SK-N-SH (cell line): ENCODE measurements at regions not wholly inside any gene's neighbourhood (a gene's known extent, or its start where the extent isn't known, plus 50 kb on each side); places are given as distances from the start of the nearest gene placed in this dataset.

ENCODE experiments used
- CTCF ChIP-seq: fragments of 200-600 bp; sonication (generic); IDR thresholded peaks from 2 replicates; pipeline ENCODE4 v1.6.1; 2017; ENCODE audit warnings: antibody characterized with exemption, mild to moderate bottlenecking, moderate library complexity
- POLR2AphosphoS5 ChIP-seq: IDR thresholded peaks from 2 replicates; pipeline ENCODE4 v1.6.1; 2012; ENCODE audit warnings: low read depth, low read length
- RAD21 ChIP-seq: IDR thresholded peaks from 2 replicates; pipeline ENCODE4 v1.6.1; 2012; ENCODE audit warnings: mild to moderate bottlenecking, low read length
- TAF1 ChIP-seq: IDR thresholded peaks from 2 replicates; pipeline ENCODE4 v1.6.1; 2012; ENCODE audit warnings: low read depth, mild to moderate bottlenecking, low read length, moderate library complexity, borderline replicate concordance
- TEAD4 ChIP-seq: IDR thresholded peaks from 2 replicates; pipeline ENCODE4 v1.4.0; 2012; ENCODE audit warnings: mild to moderate bottlenecking, borderline replicate concordance; ENCODE audit not compliant: insufficient read depth
- USF1 ChIP-seq: IDR thresholded peaks from 2 replicates; pipeline ENCODE4 v1.4.0; 2012; ENCODE audit warnings: low read depth, borderline replicate concordance

- TF ChIP-seq TEAD4 = no peak
- no peak for TF ChIP-seq TAF1
- TF ChIP-seq POLR2AphosphoS5 = no peak
- no peak for TF ChIP-seq USF1
- TF ChIP-seq RAD21 = no peak
- no peak for TF ChIP-seq CTCF
These were observed 54.9 kb downstream of the PLEKHG1 start for GRCh38 chr6:150654608-150655007.
